NB4 (cell line): ENCODE measurements at regions not wholly inside any gene's neighbourhood (a gene's known extent, or its start where the extent isn't known, plus 50 kb on each side); places are given as distances from the start of the nearest gene placed in this dataset.

Experiments used
- CTCF ChIP-seq: IDR thresholded peaks from one replicate; pipeline ENCODE4 v1.5.1; 2012; ENCODE audit warnings: low read depth, low read length
- MAX ChIP-seq: IDR thresholded peaks from 2 replicates; pipeline ENCODE4 v1.6.1; 2011; ENCODE audit warnings: low read depth, low read length
- POLR2A ChIP-seq: IDR thresholded peaks from 2 replicates; pipeline ENCODE4 v1.6.1; 2011; ENCODE audit warnings: mild to moderate bottlenecking; ENCODE audit not compliant: insufficient read length; ENCODE audit errors: extremely low read depth

- TF ChIP-seq CTCF (no peak), MAX (no peak), POLR2A (no peak)
Observed at GRCh38 chr11:95556342-95557163, 233.0 kb downstream of the FAM76B start.
